ENCODE measurements at regions not wholly inside any gene's neighbourhood (a gene's known extent, or its start where the extent isn't known, plus 50 kb on each side); places are given as distances from the start of the nearest gene placed in this dataset.

DNA sequence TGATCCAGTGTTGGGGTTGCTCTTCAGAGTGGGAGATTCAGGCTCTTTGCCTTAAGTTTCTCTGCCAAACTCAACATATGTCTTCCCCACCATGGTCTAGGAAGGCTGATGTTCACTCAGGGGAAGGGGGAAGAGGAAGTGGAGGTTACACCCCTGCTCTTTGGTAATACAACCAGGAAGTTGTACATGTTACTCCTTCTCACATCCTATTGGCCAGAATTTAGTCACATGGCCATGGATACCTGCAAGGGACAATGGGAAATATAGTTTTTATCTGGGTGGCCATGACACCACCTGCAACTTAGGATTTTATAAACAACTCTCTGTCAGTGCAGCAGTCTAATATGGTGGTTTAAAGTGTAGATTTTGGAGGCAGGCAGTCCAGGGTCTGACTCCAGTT, 150.9 kb downstream of the TBX5 start:
- TF ChIP-seq CTCF (IDR thresholded peaks at IDR 0.05) = no peak
- TF ChIP-seq POLR2A (IDR thresholded peaks at IDR 0.05) = no peak

All from testis (tissue), 2 donors.